ENCODE measurements at regions not wholly inside any gene's neighbourhood (a gene's known extent, or its start where the extent isn't known, plus 50 kb on each side); places are given as distances from the start of the nearest gene placed in this dataset.

DNA sequence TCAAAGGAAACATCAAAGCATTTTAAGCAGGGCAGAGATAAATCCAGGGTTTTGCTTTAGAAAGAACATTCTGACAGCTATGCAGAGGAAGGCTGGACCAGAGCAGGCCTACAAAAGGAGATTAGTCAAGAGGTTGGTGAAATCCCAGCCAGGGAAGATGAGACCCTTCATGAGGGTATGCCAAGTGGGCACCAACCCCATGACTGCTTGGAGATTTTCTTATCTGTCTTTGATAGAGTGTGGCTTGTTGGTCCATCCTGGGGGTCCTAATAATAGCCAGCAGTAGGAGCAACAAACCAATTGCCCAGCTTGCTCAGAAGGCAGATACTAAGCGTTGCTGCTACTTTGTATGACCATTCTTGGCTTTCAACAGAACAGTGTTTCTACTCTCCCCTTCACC, 895.4 kb downstream of the EPHA4 start:
- no peaks in the 10 kb centered on the region for H3K79me1 ChIP-seq (ENCODE audit: low read depth, low read length)
- H2BK120ac ChIP-seq (ENCODE audit: low read depth, low read length): no peak overlapping the region
- no peaks in the 10 kb centered on the region for H3K4me1 ChIP-seq (ENCODE audit: control insufficient read depth in 2 of 2, insufficient read depth in 1 of 2, low read depth in 1 of 2, low read length in 2 of 2)
- no peak overlapping the region for H4K8ac ChIP-seq (ENCODE audit: low read depth, low read length)
- H3K36me3 ChIP-seq (replicated peaks in 1 of 2; ENCODE audit: control insufficient read depth in 2 of 2, insufficient read depth in 2 of 2, low read length in 2 of 2): no peaks in the 10 kb centered on the region
- no peak overlapping the region for H2AFZ ChIP-seq (ENCODE audit: low read length)
- DNase-seq (ENCODE audit: low spot score): no peak
- no peak overlapping the region for H3K23ac ChIP-seq (ENCODE audit: low read depth, low read length, poor library complexity)
- no peak overlapping the region for H2BK5ac ChIP-seq (ENCODE audit: low read length)
- no peak overlapping the region for H2AK5ac ChIP-seq (ENCODE audit: low read depth, low read length)
- H2BK12ac ChIP-seq (ENCODE audit: low read length): no peak overlapping the region
- no peak overlapping the region for H3K27ac ChIP-seq (replicated peaks; ENCODE audit: low read length)
- H4K91ac ChIP-seq (ENCODE audit: low read depth, low read length, poor library complexity): no peak overlapping the region
- no CpG with 5 or more reads among the region's 1 CpG for WGBS, 2 donors (ENCODE audit: extremely low coverage in 2 of 2, insufficient read length in 2 of 2, insufficient replicate concordance in 1 of 2)
- no peak overlapping the region for H3K9ac ChIP-seq (ENCODE audit: low read depth, low read length, poor library complexity)
- no peak overlapping the region for H3K14ac ChIP-seq (ENCODE audit: low read length)
- no peak overlapping the region for H3K18ac ChIP-seq (ENCODE audit: low read length)
- H3K27me3 ChIP-seq (ENCODE audit: control insufficient read depth in 3 of 3, insufficient read depth in 3 of 3, low read depth in 1 of 3, low read length in 3 of 3): peaks cover 0 to 3% (median 0%) of the 10 kb centered on the region in 3 experiments
- H3K9me3 ChIP-seq (replicated peaks in 1 of 2; ENCODE audit: control insufficient read depth in 2 of 2, insufficient read depth in 1 of 2, low read depth in 1 of 2, low read length in 2 of 2): no peaks in the 10 kb centered on the region
- H3K4me2 ChIP-seq (ENCODE audit: insufficient read depth, low read length, poor library complexity, severe bottlenecking): no peak overlapping the region
- H2BK15ac ChIP-seq (ENCODE audit: low read length): no peak overlapping the region
- no peak overlapping the region for H3K4ac ChIP-seq (ENCODE audit: low read length)
- no peak overlapping the region for H3K4me3 ChIP-seq (ENCODE audit: low read length in 2 of 2)

DNA sequence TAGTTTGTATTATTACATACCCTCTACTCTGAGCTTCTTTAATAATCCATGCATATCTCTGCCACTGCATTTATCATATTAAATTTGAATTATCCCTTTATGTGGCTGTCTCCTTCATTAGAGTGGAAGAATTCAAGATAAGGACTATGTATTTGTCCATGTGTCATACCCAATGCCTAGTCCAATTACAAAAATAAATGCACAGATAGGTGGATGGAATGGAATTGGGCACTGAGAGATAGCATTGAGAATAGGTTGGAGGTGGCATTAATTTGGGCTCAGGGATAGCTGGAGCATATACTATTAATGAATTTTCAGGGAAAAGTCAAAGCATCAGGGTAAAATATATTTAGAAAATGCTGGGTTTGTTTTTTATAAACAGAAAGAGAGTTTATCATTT, 893.2 kb downstream of the EPHA4 start:
- no peak overlapping the region for H3K4ac ChIP-seq (ENCODE audit: low read length)
- H3K79me1 ChIP-seq (ENCODE audit: low read depth, low read length): no peaks in the 10 kb centered on the region
- H2BK12ac ChIP-seq (ENCODE audit: low read length): no peak overlapping the region
- H3K4me1 ChIP-seq (ENCODE audit: control insufficient read depth in 2 of 2, insufficient read depth in 1 of 2, low read depth in 1 of 2, low read length in 2 of 2): no peaks in the 10 kb centered on the region
- no peak overlapping the region for H3K4me2 ChIP-seq (ENCODE audit: insufficient read depth, low read length, poor library complexity, severe bottlenecking)
- no peak overlapping the region for H2BK5ac ChIP-seq (ENCODE audit: low read length)
- H2AK5ac ChIP-seq (ENCODE audit: low read depth, low read length): no peak overlapping the region
- no peak overlapping the region for H3K23ac ChIP-seq (ENCODE audit: low read depth, low read length, poor library complexity)
- no peak for DNase-seq (ENCODE audit: low spot score)
- no peak overlapping the region for H3K4me3 ChIP-seq (ENCODE audit: low read length in 2 of 2)
- no peaks in the 10 kb centered on the region for H3K36me3 ChIP-seq (replicated peaks in 1 of 2; ENCODE audit: control insufficient read depth in 2 of 2, insufficient read depth in 2 of 2, low read length in 2 of 2)
- no peak overlapping the region for H3K27ac ChIP-seq (replicated peaks; ENCODE audit: low read length)
- H3K9ac ChIP-seq (ENCODE audit: low read depth, low read length, poor library complexity): no peak overlapping the region
- H4K91ac ChIP-seq (ENCODE audit: low read depth, low read length, poor library complexity): no peak overlapping the region
- H4K8ac ChIP-seq (ENCODE audit: low read depth, low read length): no peak overlapping the region
- no peak overlapping the region for H2AFZ ChIP-seq (ENCODE audit: low read length)
- H3K18ac ChIP-seq (ENCODE audit: low read length): no peak overlapping the region
- H3K27me3 ChIP-seq (ENCODE audit: control insufficient read depth in 3 of 3, insufficient read depth in 3 of 3, low read depth in 1 of 3, low read length in 3 of 3): peaks cover 0 to 3% (median 0%) of the 10 kb centered on the region in 3 experiments
- H3K14ac ChIP-seq (ENCODE audit: low read length): no peak overlapping the region
- no peak overlapping the region for H2BK15ac ChIP-seq (ENCODE audit: low read length)
- H3K9me3 ChIP-seq (replicated peaks in 1 of 2; ENCODE audit: control insufficient read depth in 2 of 2, insufficient read depth in 1 of 2, low read depth in 1 of 2, low read length in 2 of 2): no peaks in the 10 kb centered on the region
- no peak overlapping the region for H2BK120ac ChIP-seq (ENCODE audit: low read depth, low read length)

DNA sequence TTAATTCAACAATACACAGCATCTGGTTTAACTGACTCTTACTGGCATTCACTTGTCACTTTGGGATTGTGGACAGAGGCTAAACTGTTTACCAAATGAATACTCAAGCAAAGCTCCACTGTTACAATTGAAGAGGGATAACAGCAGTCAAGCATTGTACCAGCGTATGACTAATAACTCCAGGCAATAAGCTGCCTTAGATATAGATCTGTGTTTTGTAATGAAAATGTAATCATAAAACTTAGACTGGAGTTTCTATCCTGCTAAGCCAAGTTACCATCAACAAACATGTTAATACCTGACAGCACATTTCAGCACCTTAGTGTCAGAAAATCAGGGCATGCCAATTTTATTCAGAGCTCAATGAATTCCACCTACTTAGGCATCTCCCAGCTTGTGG, 889.5 kb downstream of the EPHA4 start:
- H3K9ac ChIP-seq (ENCODE audit: low read depth, low read length, poor library complexity): no peak overlapping the region
- no peak overlapping the region for H2BK12ac ChIP-seq (ENCODE audit: low read length)
- H3K27me3 ChIP-seq (ENCODE audit: control insufficient read depth in 3 of 3, insufficient read depth in 3 of 3, low read depth in 1 of 3, low read length in 3 of 3): no peaks in the 10 kb centered on the region
- H3K4me1 ChIP-seq (ENCODE audit: control insufficient read depth in 2 of 2, insufficient read depth in 1 of 2, low read depth in 1 of 2, low read length in 2 of 2): no peaks in the 10 kb centered on the region
- H4K91ac ChIP-seq (ENCODE audit: low read depth, low read length, poor library complexity): no peak overlapping the region
- no peak overlapping the region for H2BK120ac ChIP-seq (ENCODE audit: low read depth, low read length)
- DNase-seq (ENCODE audit: low spot score): no peak
- no peak overlapping the region for H4K8ac ChIP-seq (ENCODE audit: low read depth, low read length)
- no peak overlapping the region for H2BK5ac ChIP-seq (ENCODE audit: low read length)
- H3K4me3 ChIP-seq (ENCODE audit: low read length in 2 of 2): no peak overlapping the region
- no peak overlapping the region for H3K18ac ChIP-seq (ENCODE audit: low read length)
- no peaks in the 10 kb centered on the region for H3K36me3 ChIP-seq (replicated peaks in 1 of 2; ENCODE audit: control insufficient read depth in 2 of 2, insufficient read depth in 2 of 2, low read length in 2 of 2)
- no peak overlapping the region for H2AFZ ChIP-seq (ENCODE audit: low read length)
- no peak overlapping the region for H3K23ac ChIP-seq (ENCODE audit: low read depth, low read length, poor library complexity)
- no peak overlapping the region for H2BK15ac ChIP-seq (ENCODE audit: low read length)
- H3K14ac ChIP-seq (ENCODE audit: low read length): no peak overlapping the region
- H3K79me1 ChIP-seq (ENCODE audit: low read depth, low read length): no peaks in the 10 kb centered on the region
- H2AK5ac ChIP-seq (ENCODE audit: low read depth, low read length): no peak overlapping the region
- no peak overlapping the region for H3K4ac ChIP-seq (ENCODE audit: low read length)
- H3K9me3 ChIP-seq (replicated peaks in 1 of 2; ENCODE audit: control insufficient read depth in 2 of 2, insufficient read depth in 1 of 2, low read depth in 1 of 2, low read length in 2 of 2): no peaks in the 10 kb centered on the region
- H3K4me2 ChIP-seq (ENCODE audit: insufficient read depth, low read length, poor library complexity, severe bottlenecking): no peak overlapping the region
- H3K27ac ChIP-seq (replicated peaks; ENCODE audit: low read length): no peak overlapping the region
- no CpG with 5 or more reads among the region's 1 CpG for WGBS, 2 donors (ENCODE audit: extremely low coverage in 2 of 2, insufficient read length in 2 of 2, insufficient replicate concordance in 1 of 2)

DNA sequence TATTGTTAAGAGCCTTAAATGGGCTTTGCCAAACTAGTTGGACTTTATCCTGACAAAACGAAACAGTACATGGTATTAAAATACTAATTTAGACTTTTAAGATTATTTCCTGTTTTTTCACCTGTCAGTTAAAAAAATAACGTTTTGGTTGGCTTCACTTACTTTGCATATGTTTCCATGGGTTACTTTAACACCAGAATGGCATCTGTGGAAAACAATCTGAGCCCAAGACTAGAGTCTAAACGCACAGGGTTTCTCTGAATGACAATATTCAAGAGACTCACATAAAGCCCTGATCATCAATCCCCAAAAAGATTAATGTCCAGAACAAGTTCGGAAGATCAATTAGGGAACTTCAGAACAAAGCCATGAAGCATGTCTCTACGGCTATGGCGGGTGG, 888.0 kb downstream of the EPHA4 start:
- no peak overlapping the region for H3K23ac ChIP-seq (ENCODE audit: low read depth, low read length, poor library complexity)
- no peak overlapping the region for H3K27ac ChIP-seq (replicated peaks; ENCODE audit: low read length)
- H3K36me3 ChIP-seq (replicated peaks in 1 of 2; ENCODE audit: control insufficient read depth in 2 of 2, insufficient read depth in 2 of 2, low read length in 2 of 2): no peaks in the 10 kb centered on the region
- H4K8ac ChIP-seq (ENCODE audit: low read depth, low read length): no peak overlapping the region
- no peak overlapping the region for H2AK5ac ChIP-seq (ENCODE audit: low read depth, low read length)
- no peak overlapping the region for H2AFZ ChIP-seq (ENCODE audit: low read length)
- H2BK5ac ChIP-seq (ENCODE audit: low read length): no peak overlapping the region
- no CpG with 5 or more reads among the region's 6 CpGs for WGBS, 2 donors (ENCODE audit: extremely low coverage in 2 of 2, insufficient read length in 2 of 2, insufficient replicate concordance in 1 of 2)
- H2BK15ac ChIP-seq (ENCODE audit: low read length): no peak overlapping the region
- no peak overlapping the region for H3K4ac ChIP-seq (ENCODE audit: low read length)
- H3K14ac ChIP-seq (ENCODE audit: low read length): no peak overlapping the region
- no peaks in the 10 kb centered on the region for H3K79me1 ChIP-seq (ENCODE audit: low read depth, low read length)
- H3K4me3 ChIP-seq (ENCODE audit: low read length in 2 of 2): no peak overlapping the region
- no peak overlapping the region for H4K91ac ChIP-seq (ENCODE audit: low read depth, low read length, poor library complexity)
- no peak overlapping the region for H3K18ac ChIP-seq (ENCODE audit: low read length)
- H3K4me1 ChIP-seq (ENCODE audit: control insufficient read depth in 2 of 2, insufficient read depth in 1 of 2, low read depth in 1 of 2, low read length in 2 of 2): no peaks in the 10 kb centered on the region
- H3K27me3 ChIP-seq (ENCODE audit: control insufficient read depth in 3 of 3, insufficient read depth in 3 of 3, low read depth in 1 of 3, low read length in 3 of 3): no peaks in the 10 kb centered on the region
- no peak overlapping the region for H2BK120ac ChIP-seq (ENCODE audit: low read depth, low read length)
- no peak overlapping the region for H3K4me2 ChIP-seq (ENCODE audit: insufficient read depth, low read length, poor library complexity, severe bottlenecking)
- DNase-seq (ENCODE audit: low spot score): no peak
- H3K9me3 ChIP-seq (replicated peaks in 1 of 2; ENCODE audit: control insufficient read depth in 2 of 2, insufficient read depth in 1 of 2, low read depth in 1 of 2, low read length in 2 of 2): no peaks in the 10 kb centered on the region
- no peak overlapping the region for H3K9ac ChIP-seq (ENCODE audit: low read depth, low read length, poor library complexity)
- no peak overlapping the region for H2BK12ac ChIP-seq (ENCODE audit: low read length)

Data from neuronal stem cell (in vitro differentiated cells).